Activated CD8-positive, alpha-beta memory T cell treated with anti-CD3 and anti-CD28 coated beads for 24 hours (primary cell): ENCODE measurements at regions not wholly inside any gene's neighbourhood (a gene's known extent, or its start where the extent isn't known, plus 50 kb on each side); places are given as distances from the start of the nearest gene placed in this dataset.
"Not testable (repeated sequence)": the region's sequence is repeated elsewhere in the genome, so short reads cannot be mapped to it uniquely, and the experiment has no call there.

Experiments used
- DNase-seq: peaks from one replicate; pipeline ENCODE4 v3.0.0-alpha.2; 2020

DNA sequence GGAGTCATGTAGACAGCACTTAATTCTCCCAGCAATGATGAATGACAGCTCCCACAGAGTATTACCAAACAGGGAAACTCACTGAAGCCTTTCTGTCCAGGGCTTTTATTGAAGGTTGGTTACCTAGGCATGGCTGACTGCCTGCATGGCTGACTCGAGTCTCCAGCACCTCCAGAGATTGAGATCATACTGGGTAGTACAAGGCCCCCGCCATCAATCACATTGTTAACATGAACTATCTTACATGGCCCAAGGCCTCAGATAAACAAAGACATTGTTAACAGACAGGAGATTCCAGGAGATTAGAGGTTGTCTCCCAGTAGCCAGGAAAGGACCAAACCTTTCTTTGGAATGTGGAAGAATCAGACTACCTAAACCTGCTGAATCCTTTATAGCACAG, 128.3 kb upstream of the LSM14A start:
- no peak for DNase-seq

DNA sequence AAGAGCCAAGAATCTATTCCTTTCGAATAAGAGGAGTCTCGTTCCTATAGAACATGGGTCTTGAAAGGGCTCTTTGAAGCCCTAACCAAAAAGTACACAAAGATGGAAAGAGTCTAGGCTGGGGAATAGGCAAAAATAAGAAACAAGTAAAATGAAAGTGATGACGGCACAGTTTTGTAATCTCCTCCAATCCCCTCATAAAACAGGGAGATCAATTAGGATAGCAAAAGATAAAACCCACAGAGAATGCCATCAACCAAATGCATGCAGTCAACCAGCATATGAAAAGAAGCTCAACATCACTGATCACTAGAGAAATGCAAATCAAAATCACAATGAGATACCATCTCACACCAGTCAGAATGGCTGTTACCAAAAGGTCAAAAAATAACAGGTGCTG, 122.4 kb upstream of the LSM14A start:
- DNase-seq: no peak

DNA sequence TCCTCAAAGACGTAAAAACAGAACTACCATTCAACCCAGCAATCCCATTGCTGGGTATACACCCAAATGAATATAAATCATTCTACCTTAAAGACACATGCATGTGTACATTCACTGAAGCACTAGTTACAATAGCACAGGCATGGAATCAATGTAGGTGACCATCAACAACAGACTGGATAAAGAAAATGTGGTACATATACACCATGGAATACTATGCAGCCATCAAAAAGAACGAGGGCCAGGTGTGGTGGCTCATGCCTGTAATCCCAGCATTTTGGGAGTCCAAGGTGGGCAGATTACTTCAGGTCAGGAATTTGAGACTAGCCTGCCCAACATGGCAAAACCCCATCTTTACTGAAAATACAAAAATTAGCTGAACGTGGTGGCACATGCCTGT, 121.9 kb upstream of the LSM14A start:
- DNase-seq: not testable (repeated sequence)

DNA sequence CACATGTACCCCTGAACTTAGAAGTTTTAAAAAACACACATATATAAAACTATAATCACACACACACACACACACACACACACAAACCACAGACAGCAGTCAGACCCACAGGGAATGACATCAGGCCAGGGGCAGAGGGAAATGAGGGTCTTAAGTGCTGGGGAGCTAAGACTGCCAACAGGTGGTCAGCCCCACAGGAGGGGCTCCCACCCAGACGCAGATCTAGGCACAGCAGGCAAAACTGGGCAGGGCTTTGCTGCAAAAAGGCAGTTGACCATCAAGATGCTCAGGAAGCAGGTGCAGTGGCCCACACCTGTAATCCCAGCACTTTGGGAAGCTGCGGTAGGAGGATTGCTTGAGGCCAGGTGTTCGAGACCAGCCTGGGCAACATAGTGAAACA, 121.0 kb upstream of the LSM14A start:
- no peak for DNase-seq

DNA sequence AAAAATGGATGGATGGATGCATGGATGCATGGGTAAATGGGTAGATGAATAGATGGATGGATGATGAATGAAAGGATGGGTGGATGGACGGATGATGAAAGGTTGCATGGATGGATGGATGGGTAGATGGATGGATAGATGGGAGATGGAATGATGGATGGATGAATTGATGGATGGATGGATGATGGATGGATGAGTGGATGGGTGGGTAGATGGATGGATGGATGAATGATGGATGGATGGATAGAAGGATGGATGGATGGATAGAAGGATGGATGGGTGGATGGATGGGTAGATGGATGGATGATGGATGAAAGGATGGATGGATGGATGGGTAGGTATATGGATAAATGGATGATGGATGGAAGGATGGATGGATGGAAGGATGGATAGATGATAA, 115.1 kb upstream of the LSM14A start:
- no peak for DNase-seq

DNA sequence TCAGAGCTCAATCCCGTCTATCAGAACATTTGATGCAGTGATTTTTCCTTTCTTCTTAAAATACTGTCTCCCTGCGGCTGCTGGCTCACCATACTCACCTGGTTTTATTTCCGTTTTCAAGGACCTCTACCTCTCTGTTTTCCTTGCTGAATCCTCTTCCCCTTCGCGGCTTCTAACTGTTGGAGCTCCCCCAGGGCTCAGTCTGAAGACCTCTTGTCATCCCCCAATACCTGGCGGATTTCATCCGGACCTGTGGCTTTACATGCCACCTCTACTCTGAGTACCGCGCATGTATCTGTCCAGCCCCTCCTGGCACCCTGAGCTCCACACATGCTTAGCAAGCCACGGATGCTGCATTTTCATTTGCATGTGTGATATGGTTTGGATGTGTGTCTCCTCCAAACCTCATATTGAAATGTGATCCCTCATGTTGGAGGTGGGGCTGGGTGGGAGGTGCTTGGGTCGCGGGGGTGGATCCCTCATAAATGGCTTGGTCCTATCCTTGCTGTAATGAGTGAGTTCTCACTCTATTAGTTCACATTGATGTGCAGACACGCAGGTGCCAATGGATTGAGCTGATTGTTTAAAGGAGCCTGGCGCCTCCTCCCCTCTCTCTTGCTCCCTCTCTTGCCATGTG, 106.2 kb upstream of the LSM14A start:
- DNase-seq: no peak

DNA sequence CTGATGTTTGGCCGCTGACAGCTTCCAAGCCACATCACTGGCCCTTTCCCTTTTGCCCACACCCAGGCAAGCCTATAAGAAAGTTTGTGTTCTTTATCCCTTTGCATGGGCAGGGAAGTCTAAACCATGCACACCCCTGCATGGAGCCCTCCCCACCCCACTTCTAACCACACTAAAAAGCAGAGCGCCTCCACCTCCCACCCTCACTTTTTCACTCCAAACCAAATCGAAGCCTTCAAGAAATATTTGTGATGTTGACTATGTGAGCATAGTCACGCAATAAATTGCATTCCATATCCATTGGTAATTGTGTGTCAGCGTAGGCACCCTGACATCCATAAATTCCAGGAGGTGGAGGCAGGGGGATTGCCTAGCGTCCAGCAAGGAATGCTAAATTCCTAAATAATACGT, 104.4 kb upstream of the LSM14A start:
- no peak for DNase-seq

DNA sequence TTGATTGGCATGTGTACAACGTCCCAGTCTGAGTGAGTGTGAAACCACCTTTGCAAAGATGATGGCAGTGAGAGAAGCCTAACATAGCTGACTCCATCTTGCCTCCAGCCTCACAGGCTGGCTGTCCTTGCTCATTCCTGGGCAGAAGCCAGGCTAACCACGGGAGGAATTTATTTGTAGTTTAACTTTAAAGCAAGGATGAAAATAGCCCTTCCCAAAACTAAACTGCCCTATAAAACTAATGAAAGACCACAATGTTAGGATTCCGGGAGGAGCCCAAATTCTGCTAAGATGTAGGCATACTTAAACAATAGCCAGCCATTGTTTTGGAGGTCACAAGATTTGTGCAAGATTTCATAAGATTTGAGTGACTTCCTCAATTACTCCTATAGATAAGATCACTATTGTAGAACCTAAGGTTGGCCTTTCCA, 96.6 kb upstream of the LSM14A start:
- DNase-seq: no peak

DNA sequence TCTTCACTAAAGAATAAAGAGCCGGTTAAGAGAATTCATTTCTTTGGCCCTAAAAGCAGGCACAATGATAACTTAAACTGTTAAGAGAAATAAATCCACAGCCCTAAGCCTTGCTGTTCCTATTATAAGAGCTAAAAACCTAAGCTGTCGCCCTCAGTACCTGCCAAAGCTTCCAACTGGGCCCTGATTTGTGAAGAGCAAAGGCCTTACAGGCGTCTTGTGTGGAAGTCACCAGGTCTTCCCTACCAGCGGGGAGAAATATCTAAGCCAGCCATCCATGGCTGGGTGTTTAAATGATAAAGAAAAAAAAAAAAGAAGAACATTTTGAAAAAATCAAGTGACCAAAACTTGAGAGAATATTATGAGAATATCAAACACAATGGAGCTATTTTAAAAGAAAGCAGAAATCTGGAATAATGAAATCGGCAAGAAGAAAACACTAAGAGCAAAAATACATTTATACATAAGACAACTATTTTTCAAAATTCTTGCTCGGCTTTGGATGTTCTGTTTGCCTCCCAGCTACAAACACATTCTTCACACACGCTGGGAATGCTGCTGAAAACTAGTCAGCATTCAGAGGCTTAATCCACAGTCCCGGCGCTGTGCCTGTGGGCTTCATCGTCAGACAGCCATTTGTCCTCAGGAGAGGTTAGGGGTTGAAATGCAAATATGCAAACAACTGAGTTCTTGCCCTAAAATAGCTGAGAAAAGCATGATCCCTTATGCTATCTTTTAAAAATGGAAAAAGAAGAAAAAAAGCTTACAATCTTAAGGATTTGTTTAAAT, 89.8 kb upstream of the LSM14A start:
- no peak for DNase-seq

DNA sequence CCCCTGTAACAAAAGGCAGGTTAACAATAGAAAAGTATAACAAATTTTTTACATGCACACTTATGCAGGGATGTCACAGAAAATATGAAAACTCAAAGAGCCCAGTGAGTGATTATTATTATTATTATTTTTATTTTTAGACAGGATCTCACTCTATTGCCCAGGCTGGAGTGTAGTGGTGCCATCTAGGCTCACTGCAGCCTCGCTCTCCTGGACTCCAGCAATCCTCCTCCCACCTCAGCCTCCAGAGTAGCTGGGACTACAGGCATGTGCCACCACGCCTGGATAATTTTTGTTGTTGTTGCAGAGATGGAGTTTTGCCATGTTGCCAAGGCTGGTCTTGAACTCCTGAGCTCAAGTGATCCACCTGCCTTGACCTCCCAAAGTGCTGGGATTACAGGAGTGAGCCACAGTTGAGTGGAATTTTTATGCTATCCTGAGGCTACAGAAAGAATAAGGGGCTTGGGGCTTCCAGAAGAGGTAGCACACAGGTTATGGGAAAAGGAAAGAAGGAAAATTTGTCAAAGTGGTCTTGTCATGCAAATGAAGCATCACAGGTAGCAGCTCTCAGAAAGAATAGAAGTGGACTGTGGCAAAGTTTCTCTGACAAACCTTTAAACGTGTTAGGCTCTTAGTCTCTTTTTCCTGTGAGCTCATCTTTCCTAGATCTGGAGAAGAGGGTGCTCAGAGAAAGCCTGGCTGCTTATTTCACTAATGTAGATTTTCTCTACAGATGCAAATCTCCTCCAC, 87.7 kb upstream of the LSM14A start:
- DNase-seq: no peak

DNA sequence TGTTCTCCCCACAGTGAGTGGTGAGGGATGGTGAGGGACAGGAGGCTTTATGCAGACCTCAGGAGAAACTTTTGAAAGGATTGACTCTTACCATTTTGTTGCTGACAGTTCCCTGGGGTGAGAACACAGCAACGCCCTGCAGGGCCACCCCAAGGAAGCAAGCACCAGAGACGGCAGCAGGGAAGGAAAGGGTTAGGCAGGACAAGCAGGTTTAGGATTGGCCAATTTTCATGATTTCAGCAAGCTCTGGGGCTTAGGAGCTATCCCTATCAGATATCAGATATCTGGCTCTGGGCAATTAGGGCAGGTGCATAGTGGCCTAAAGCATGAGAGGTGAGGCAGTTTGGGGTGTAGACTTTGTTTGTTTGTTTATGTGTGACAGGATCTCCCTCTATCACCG, 87.0 kb upstream of the LSM14A start:
- no peak for DNase-seq

DNA sequence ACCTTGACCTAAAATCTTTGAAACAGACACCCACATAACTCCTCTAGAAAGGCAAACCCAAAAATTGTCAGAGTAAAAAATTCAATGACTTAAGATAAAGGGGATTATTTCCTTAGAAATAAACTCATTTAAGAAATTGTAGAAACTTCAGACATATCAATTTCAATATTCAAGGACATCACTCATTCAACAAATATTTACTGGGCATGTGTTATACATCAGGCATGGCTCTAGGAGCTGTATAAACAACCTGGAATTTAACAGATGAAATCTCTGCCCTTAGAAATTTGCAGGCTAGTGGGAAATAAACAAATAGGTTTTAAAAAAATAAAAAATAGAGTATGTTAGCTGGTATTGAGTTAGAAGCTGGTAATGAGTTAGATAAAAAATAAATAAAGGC, 84.0 kb upstream of the LSM14A start:
- no peak for DNase-seq

DNA sequence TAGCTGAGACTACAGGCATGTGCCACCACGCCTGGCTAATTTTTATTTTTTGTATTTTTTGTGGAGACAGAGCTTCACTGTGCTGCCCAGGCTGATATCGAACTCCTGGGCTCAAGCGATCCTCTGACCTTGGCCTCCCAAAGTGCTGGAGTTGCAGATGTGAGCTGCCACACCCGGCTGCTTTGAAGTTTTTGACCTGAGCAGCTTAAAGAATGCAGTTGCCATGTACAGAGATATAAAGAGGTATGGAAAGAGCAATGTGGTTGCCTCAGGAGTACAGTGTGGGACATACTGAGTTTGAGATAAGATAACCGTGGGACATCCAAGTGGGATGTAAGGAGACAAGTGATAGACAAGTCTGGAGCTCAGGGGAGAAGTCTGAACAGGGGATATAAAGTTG, 82.7 kb upstream of the LSM14A start:
- DNase-seq: no peak

DNA sequence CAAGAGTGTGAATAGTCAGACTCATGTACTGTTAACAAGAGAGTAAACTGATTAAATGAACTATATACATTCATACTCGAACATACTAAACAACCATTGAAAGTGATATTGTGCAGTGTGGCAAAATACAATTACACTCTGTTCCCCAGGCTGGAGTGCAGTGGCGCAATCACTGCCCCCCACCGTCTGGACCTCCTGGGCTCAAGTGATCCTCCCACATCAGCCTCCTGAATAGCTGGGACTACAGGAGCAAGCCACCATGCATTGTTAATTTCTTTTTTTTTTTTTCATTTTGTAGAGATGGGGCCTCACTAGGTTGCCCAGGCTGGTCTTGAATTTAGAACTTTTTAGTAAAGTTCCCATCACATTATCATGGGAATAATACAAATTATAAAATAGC, 77.3 kb upstream of the LSM14A start:
- no peak for DNase-seq

DNA sequence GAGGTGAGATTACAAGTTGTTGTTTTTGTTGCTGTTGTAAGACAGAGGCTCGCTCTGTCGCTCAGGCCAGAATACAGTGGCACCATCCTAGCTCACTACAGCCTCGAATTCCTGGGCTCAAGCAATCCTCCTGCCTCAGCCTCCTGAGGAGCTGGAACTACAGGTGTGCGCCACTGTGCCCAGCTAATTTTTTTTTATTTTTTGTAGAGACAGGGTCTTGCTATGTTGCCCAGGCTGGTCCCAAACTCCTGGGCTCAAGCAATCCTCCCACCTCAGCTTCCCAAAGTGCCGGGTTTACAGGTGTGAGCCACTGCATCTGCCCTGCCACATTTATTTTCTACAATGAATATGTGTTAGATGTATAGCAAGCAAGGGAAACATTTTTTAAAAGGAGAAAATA, 76.9 kb upstream of the LSM14A start:
- DNase-seq: not testable (repeated sequence)

DNA sequence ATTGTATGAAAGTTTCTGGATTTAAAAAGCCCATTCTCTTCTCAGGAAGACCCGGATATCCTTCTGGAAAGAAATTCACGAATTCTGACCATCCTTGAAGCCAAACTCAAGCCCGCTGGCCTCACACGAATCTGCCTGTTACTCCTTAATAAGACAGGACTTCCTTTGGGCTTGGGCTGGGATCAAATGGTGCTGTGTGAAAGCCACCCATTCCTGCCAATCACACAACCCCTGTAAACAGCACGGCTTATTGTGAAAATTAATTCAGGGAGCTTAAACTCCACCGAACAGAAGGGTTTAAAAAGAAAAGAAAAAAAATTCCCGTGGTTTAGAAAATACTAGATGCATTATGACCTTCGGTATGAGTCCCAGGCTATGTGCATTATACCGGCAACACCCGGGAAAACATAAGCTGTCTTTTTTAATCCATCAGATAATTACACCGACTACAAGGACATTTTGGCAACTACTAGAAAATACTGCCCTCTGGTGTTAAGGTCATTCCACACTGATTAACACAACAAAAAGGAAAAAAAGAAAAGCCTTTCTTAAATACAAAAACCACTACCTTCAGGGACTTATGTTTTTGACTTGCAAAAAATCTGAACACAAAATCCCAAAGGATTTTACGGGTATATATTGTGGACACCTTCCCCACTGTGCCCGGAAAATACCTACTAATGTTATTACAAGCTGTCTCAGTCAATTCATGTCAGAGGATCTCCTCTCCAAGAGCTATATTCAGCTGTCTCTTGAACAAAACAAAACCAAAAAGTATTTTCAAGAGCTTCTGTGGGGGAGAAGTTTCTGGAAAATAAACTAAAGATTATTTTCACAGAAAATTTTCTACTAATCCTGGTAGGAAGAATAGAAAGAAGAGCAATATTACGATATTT, 76.0 kb upstream of the LSM14A start:
- DNase-seq: no peak

DNA sequence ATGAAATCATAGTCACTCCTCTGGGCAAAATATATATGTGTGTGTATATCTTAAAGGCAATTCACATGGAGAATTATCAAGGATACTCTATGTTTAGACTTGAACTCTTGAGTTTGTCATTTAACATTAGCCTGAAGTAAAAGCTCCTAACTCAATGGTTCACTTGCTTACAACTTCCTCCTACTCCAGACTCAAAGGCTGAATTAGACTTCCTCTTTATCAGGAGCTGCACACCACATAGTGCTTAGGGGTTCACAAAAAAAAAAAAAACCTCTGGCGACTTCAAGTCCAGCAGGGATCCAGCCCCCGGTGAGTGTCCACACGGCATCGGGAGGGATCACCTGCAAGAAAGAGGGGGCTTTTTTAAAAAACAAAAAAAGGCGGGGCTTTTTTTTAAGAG, 68.2 kb upstream of the LSM14A start:
- no peak for DNase-seq

DNA sequence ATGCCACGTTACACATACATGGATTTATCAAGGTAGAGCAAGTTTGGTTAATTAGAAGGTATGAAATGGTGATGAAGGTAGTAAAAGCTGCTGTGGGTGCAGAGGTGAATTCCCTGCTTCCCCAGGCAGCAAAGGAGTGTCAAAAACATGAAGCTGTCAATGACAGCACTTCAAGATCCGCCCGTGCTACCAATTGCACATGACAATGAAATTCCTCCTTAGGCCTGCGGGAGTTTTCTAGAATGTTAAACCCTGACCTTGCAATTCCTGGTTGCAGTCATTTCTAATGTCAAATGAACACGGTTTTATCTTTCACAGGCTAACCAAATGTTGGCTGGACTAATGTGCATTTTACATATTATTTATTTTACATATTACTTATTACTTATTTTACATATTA, 67.7 kb upstream of the LSM14A start:
- DNase-seq: no peak

DNA sequence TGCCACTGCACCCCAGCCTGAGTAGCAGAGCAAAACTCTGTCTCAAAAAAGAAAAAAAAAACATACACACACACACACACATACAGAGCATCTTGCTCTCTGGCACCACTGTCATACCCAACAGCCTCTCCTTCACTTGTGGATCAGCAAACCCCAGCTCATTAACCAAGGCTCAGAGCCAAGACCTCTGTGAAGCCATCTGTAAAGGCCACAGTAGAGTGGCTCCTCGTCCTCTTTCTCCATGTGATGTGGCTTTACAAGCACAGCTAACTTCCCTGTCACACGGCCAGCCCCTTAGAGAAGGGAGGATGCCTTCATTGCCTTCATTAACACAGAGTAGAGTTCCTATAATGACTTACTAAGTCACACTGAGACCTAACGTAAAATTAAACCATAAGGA, 62.7 kb upstream of the LSM14A start:
- DNase-seq: no peak

DNA sequence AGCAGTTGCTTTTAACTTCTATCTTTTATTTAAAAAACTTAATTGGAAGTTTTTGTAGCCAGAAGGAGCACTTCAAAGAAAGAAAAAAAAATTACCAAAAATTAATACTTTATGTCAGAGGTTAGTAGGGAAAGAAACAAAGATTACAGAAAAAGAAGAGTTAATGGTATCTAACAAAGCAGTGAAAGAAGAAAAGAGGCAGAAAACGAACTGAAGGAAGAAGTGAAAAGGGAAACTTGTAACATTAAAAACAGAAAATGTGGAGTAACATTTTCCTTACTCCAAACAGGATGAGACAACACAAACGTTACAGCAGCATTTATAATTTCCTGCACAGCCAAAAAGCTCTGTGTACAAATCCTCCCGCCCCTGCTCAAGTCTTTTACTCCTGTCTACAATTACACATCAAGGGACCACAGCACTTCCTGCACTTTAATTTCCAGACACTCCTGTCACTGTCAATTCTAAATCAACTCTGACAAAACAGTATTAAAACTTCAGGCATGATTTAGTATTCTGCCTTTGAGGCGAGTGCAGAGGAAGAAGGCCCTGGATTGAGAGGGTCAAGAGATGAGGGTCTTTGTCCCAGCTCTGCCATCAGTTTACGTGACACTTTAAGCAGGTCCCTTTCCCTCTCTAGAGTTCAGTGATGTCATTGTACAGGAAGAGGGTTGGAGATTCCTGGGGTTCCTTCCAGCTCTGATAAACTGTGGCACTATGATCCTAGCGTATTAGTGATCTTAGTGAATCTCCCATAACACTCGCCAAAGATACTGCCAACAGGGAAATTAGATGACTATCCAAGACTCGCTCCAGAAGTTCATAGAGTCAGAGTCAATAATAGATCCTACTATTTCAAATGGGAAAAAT, 53.2 kb upstream of the LSM14A start:
- no peak for DNase-seq

DNA sequence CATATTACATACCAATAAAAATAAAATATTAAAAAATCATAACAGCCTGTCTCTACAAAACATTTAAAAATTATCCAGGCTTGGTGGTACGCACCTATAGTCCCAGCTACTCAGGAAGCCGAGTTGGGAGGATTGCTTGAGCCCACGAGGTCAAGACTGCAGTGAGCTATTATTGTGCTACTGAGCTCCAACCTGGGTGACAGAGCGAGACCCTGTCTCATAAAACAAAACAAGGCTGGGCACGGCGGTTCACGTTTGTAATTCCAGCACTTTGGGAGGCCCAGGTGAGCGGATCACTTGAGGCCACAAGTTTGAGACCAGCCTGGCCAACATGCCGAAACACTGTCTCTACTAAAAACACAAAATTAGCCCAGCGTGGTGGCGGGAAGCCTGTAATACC, 52.2 kb upstream of the LSM14A start:
- no peak for DNase-seq
